Keratinocyte (primary cell): ENCODE measurements at regions not wholly inside any gene's neighbourhood (a gene's known extent, or its start where the extent isn't known, plus 50 kb on each side); places are given as distances from the start of the nearest gene placed in this dataset.

Source experiments
- CTCF ChIP-seq, 3 experiments: IDR thresholded peaks in 1 of 3; conservative IDR thresholded peaks in 1 of 3; optimal IDR thresholded peaks in 1 of 3; 2 replicates in 2 of 3; 3 replicates in 1 of 3; pipeline versions ENCODE3 to v1.5.1; 2011; ENCODE audit warnings: low read length in 3 of 3, mild to moderate bottlenecking in 3 of 3, moderate library complexity in 2 of 3, control low read depth in 1 of 3, inconsistent platforms in 1 of 3; ENCODE audit not compliant: insufficient read depth in 2 of 3; ENCODE audit errors: extremely low read depth in 1 of 3
- EZH2 ChIP-seq: IDR thresholded peaks from one replicate; pipeline ENCODE4 v1.6.1; 2012; ENCODE audit warnings: inconsistent platforms, mild to moderate bottlenecking, low read length, moderate library complexity

DNA sequence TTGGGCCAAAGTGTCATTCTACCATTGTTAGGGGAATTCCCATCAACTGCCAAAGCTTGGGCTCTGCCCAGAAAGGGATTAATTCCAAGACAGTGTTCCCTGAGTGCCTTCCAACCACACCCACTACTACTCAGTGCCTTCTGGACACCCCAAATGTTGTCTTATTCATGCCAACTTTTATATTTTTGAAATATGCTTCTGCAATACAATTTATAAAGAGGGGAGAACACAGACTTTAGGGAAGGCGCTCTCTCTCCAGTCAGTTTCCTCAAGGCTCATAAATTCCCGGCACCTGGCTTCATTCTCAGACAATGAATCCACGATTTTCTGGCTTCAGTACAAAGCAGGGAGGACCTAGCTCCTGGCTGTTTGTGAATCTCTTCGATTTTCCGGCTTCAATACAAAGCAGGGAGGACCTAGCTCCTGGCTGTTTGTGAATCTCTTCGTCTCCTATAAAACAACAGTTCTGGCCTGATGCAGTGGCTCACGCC lies 120.1 kb upstream of the MYO10 start:
- no peak for TF ChIP-seq CTCF (optimal IDR thresholded peaks at IDR 0.05 in 1 of 3, IDR thresholded peaks at IDR 0.05 in 1 of 3, conservative IDR thresholded peaks at IDR 0.05 in 1 of 3; ENCODE audit: extremely low read depth in 1 of 3, insufficient read depth in 2 of 3, low read length in 3 of 3)
- TF ChIP-seq EZH2 = no peak
